ENCODE measurements at regions not wholly inside any gene's neighbourhood (a gene's known extent, or its start where the extent isn't known, plus 50 kb on each side); places are given as distances from the start of the nearest gene placed in this dataset.

GRCh38 chr6:145457556-145457955, 277.8 kb downstream of the EPM2A start:
- DNase-seq (ENCODE audit: low spot score) = no peak

GRCh38 chr6:145468534-145468933, 266.8 kb downstream of the EPM2A start:
- H3K4me3 ChIP-seq = no peak overlapping the region
- H3K36me3 ChIP-seq = no peaks in the 10 kb centered on the region
- DNase-seq (ENCODE audit: low spot score) = no peak
- no peak overlapping the region for H3K27ac ChIP-seq
- no peaks in the 10 kb centered on the region for H3K27me3 ChIP-seq
- no peaks in the 10 kb centered on the region for H3K4me1 ChIP-seq
- no peak for TF ChIP-seq CTCF (IDR thresholded peaks at IDR 0.05)
- H3K9me3 ChIP-seq = peaks cover 0 to 9% of the 10 kb centered on the region in 2 donors

More at GRCh38 chr6:145457556-145457955, 277.8 kb downstream of the EPM2A start:
- Histone ChIP-seq H3K4me1 (no peaks in the 10 kb centered on the region), H3K36me3 (no peaks in the 10 kb centered on the region), H3K27ac (no peak overlapping the region), H3K27me3 (no peaks in the 10 kb centered on the region), H3K4me3 (no peak overlapping the region), H3K9me3 (no peaks in the 10 kb centered on the region)
- TF ChIP-seq CTCF (IDR thresholded peaks at IDR 0.05) = no peak

GRCh38 chr6:145469021-145469420, 266.3 kb downstream of the EPM2A start:
- no peaks in the 10 kb centered on the region for H3K27me3 ChIP-seq
- DNase-seq (ENCODE audit: low spot score) = no peak
- peaks cover 0 to 12% of the 10 kb centered on the region in 2 donors for H3K9me3 ChIP-seq

DNA sequence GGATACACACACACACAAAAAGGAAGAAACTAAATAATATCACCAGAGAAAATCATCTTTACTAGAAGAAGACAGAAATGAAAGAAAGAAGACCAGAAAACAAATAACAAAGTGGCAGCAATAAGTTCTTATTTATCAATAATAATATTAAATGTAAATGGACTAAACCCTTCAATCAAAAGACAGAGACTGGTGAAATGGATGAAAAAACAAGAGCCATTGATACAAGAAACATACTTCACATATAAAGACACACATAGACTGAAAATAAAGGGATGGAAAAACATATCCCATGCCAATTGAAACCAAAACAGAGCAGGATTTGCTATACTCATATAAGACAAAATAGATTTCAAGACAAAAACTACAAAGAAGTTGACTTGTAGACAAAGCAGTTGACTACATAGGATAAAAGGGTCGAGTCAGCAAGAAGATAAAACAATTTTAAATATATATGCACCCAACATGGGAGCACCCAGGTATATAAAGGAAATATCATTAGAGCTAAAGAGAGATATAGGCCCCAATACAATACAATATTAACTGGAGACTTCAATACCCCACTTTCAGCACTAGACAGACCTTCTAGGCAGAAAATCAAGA, 259.4 kb downstream of the EPM2A start:
- no peak for TF ChIP-seq CTCF (IDR thresholded peaks at IDR 0.05)
- no peaks in the 10 kb centered on the region for H3K36me3 ChIP-seq
- no peak for DNase-seq (ENCODE audit: low spot score)
- H3K4me1 ChIP-seq = no peaks in the 10 kb centered on the region
- H3K27ac ChIP-seq = no peak overlapping the region
- peaks cover 0 to 60% of the 10 kb centered on the region in 2 donors for H3K9me3 ChIP-seq
- H3K27me3 ChIP-seq = no peaks in the 10 kb centered on the region
- H3K4me3 ChIP-seq = no peak overlapping the region

More at GRCh38 chr6:145469021-145469420, 266.3 kb downstream of the EPM2A start:
- H3K4me3 ChIP-seq = no peak overlapping the region
- TF ChIP-seq CTCF (IDR thresholded peaks at IDR 0.05) = no peak
- H3K4me1 ChIP-seq = no peaks in the 10 kb centered on the region
- no peak overlapping the region for H3K27ac ChIP-seq
- no peaks in the 10 kb centered on the region for H3K36me3 ChIP-seq

- no peak for DNase-seq (ENCODE audit: low spot score)
- Histone ChIP-seq H3K9me3 (peaks cover 0 to 39% of the 10 kb centered on the region in 2 donors), H3K27me3 (no peaks in the 10 kb centered on the region), H3K27ac (no peak overlapping the region), H3K4me1 (no peaks in the 10 kb centered on the region), H3K36me3 (no peaks in the 10 kb centered on the region), H3K4me3 (no peak overlapping the region)
- TF ChIP-seq CTCF (IDR thresholded peaks at IDR 0.05) = no peak
Observed at GRCh38 chr6:145480024-145480423, 255.3 kb downstream of the EPM2A start.
